M059J (cell line): ENCODE measurements at regions not wholly inside any gene's neighbourhood (a gene's known extent, or its start where the extent isn't known, plus 50 kb on each side); places are given as distances from the start of the nearest gene placed in this dataset.
"Not testable (repeated sequence)": the region's sequence is repeated elsewhere in the genome, so short reads cannot be mapped to it uniquely, and the experiment has no call there.

ENCODE experiments used
- DNase-seq: peaks from one replicate; pipeline ENCODE4 v3.0.0-alpha.2; 2012; ENCODE audit warnings: low read depth

GRCh38 chr10:111579473-111579872, 502.6 kb downstream of the ADRA2A start:
- DNase-seq, result no peak

GRCh38 chr10:111590703-111591102, 513.9 kb downstream of the ADRA2A start:
- DNase-seq, result no peak

DNA sequence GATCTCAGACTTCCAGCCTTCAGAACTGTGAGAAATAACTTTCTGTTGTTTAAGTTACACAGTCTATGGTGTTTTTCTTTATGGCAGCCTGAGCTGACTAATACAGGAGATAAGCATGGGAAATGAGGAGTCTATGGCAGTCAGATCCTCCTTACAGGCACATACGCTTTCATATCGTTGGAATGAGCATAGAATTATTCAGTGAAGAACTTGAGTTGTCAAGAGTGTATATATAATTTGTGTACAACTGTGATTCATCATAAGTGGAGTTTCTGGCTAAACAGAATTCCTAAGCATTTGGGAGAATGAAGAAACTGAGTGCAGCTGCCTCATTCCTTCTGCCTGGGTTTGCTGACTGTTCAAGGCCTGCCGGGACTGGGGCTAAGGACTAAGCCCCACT, 516.7 kb downstream of the ADRA2A start:
- no peak for DNase-seq

DNA sequence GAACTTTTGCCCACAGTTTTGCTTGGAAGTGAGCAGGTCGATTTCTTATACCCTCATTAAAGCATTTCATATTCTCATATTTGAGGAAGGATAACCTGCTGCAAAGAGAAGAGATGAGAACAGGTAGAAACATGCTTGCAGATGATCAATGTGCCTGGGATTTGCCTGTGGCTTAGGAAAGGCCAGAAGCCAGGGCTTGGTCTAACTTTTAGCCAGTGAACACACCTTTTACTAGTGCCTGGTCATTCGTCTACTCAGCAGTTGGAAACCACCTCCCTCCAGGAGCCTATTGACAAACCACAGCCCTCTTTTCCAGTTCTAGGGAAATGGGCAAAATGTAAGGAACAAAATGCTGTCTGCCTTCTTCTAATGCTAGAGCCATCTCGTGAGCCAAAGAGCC, 518.3 kb downstream of the ADRA2A start:
- DNase-seq, result no peak

DNA sequence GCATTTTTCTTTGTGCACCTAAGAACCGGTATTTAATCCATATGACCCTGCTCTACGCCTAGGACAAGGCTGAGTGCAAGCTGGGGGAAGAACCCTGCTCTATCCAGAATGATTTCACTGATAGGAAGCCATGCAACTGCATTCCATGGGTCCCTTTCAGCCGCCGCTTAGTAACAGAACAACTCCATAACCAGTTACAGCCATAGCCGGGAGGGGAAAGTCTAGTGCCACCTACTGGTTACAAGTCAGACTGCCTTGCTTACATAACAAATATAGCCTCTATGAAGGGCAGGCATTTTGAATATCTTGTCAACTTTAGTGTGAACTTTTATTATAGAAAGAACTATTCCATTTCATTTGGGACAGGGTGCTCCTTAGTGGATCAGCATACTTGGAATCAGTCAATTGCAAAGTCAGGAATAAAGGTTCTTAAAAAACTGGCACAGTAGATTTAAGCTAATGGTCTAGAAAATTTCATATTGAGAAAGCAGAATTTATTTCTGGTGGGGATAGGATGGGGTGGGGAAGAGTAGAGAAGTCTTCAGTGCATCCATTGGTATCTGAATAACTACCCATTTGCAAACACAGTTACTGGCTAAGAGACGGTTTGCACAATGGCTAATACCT, 521.7 kb downstream of the ADRA2A start:
- peak; percentile 17 for DNase-seq

DNA sequence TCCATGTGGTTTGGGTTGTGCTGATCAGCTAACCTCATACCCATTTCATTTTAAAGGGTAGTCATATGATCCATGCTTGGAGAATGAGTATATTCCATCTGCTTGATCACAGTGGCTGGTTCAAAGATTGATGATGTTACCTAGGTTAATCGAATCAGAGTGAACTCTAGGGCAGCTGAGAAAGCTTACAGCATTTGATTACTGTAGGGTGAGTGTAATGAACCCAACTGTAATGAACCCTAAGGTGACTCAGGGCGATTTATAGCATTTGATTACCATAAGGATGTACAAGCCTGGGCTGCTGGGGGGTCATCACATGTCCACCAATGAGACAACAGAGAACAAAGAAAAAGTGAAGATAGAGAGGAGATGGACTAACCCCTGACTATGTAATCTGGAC, 523.1 kb downstream of the ADRA2A start:
- no peak for DNase-seq

- DNase-seq, result no peak
Observed at GRCh38 chr10:111600772-111601171, 523.9 kb downstream of the ADRA2A start.

GRCh38 chr10:111612273-111612672, 535.4 kb downstream of the ADRA2A start:
- DNase-seq, result no peak

DNA sequence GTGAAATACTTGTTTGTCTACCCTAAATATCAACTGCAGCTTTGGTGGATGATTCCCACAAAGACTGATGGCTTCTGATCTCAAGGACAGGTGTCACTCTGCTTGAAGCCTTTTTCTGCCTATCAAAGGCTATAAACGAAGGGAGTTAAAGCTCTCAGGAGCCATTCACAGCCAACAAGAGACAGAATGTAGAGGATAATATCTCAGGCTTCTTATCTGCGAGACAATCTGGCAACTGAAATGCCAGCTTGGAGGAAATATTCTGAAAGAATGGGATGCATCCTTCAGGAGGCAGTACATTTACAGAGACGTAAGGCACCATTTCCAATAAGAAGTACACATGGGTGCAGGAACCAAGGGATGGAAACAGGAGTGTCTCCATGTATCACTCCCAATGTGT, 549.4 kb downstream of the GPAM start:
- DNase-seq, result no peak

DNA sequence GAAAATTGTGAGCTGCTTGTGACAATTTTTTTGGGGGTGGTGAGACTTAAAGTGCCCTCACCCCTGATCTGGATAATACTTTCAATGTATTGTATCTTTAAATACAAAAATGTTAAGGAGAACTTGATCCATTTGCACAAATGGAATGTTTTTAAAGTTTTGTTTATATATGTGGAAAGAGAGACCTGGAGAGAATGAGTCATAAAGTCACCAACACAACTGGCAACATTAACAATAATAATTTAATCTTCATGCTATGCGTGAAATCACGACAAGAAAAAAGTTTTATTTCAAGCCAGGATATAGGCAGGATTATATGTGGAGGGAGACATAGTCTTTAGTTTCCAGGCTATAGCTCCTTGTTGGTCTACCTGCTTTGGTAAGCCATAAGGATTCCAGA, 537.5 kb downstream of the GPAM start:
- no peak for DNase-seq

DNA sequence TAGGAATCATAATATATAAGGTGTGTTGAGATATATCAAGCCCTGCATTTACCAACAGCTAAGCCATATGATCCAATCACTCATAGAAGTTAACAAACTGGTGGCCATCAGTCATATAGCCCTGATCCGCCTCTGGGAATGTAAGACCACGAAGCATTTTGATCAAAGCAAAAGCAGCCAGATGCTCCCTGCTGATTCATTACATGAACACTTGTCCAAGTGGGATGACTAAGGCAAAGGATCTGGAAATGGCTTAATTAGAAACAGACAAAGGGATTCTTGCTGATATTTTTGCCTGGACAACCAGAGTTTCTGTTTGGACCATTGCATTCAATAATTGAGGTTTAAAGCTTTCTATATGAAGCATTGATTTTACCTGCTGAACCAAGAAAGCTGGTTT, 535.5 kb downstream of the GPAM start:
- DNase-seq, result peak; percentile 1

DNA sequence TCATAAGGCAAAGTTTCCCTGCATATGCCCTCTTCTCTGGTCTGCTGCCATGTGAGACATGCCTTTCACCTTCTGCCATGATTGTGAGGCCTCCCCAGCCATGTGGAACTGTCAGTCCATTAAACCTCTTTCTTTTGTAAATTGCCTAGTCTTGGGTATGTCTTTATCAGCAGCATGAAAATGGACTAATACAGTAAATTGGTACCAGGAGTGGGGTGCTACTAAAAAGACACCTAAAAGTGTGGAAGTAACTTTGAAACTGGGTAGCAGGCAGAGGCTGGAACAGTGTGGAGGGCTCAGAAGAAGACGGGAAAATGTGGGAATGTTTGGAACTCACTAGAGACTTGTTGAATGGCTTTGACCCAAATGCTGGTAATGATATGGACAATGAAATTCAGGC, 534.5 kb downstream of the GPAM start:
- not testable (repeated sequence) for DNase-seq

DNA sequence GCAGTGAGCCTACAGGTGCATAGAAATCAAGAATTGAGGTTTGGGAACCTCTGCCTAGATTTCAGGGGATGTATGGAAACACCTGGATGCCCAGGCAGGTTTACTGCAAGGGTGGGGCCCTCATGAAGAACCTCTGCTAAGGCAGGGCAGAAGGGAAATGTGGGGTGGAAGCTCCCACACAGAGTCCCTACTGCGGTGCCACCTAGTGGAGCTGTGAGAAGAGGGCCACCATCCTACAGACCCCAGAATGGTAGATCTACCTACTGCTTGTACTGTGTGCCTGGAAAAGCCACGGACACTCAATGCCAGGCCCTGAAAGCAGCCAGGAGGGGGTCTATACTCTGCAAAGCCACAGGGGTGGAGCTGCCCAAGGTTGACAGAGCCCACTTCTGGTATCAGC, 533.5 kb downstream of the GPAM start:
- no peak for DNase-seq

GRCh38 chr10:111656066-111656465, 527.5 kb downstream of the GPAM start:
- no peak for DNase-seq

DNA sequence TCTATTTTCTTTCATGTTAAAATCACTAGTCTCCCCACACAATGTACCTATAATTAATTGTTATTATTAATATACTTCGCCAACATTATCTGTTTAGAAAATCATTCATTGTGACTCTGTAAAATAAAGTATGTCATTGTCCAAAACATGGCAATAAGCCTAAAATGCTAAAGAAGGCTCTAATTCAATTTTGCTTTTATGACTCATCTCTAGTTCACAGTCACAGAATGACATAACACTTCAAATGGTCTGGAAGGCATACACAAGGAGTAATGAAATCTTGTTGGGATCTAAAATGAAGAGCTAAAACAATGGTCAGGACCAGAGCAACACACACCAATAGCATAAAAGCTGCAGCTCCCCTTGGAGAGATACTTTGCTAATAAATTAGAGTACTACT, 505.8 kb downstream of the GPAM start:
- no peak for DNase-seq

GRCh38 chr10:111686796-111687195, 496.8 kb downstream of the GPAM start:
- no peak for DNase-seq

GRCh38 chr10:111698711-111699110, 484.9 kb downstream of the GPAM start:
- no peak for DNase-seq

- no peak for DNase-seq
Observed at GRCh38 chr10:111703986-111704385, 479.6 kb downstream of the GPAM start.

GRCh38 chr10:111705021-111705420, 478.5 kb downstream of the GPAM start:
- no peak for DNase-seq

- no peak for DNase-seq
Observed at GRCh38 chr10:111706331-111706730, 477.2 kb downstream of the GPAM start.

DNA sequence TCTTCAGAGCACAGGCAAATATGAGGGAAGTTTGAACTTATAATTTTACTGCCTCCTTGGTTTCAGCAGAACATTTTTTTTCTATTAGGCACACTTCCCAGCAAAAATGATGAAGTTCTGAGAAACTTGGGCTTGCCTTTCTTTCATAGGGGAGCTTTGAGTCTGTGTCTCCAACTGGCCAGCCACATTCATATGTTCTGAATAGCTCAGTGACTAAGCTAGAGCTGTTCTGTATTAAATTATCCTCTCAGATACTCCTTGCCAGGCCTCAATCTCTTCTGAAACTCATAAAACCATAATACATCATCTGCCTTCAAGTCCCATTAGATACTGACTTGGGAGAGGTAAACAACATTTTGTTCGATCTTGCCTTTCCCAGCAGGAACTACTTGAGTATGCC, 476.5 kb downstream of the GPAM start:
- DNase-seq, result no peak

DNA sequence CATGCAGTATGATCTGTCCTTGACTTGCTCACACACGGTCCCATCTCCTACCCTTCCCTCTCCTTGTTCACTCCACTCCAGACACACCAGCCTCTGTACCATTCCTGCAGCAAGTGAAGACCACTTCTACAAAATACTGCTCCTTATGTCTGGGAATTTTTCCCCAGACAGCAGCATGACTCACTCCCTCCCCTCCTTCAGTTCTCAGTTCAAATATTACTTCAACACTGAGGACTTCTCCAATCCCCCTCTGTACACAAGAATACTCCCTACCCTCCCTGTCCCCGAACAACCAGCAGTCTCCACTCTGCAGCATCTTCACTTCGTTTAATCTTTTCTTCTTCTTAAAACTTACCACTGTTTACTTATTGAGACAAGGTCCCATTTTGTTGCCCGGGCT, 474.0 kb downstream of the GPAM start:
- DNase-seq, result no peak

GRCh38 chr10:111716032-111716431, 467.5 kb downstream of the GPAM start:
- no peak for DNase-seq

- no peak for DNase-seq
Observed at GRCh38 chr10:111724121-111724520, 459.4 kb downstream of the GPAM start.

DNA sequence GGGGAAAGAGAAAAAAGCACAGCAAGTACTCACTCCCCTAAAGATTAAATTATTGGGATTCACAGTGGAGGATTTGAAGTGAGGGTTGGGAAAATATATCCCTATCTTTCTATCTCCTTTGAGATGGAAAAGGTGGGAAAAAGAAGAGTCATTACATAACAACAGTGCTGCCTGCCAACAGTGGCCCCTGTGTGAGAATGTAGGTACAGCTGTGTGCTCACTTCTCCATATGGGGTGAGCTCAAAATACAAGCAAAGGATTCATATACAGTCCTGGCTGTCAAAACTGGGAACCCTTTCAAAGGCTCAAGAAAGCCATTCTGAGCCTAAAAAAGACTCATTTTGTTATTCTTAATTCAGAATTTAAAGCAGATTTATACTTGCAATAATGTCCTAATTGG, 458.5 kb downstream of the GPAM start:
- no peak for DNase-seq
